ENCODE measurements at regions not wholly inside any gene's neighbourhood (a gene's known extent, or its start where the extent isn't known, plus 50 kb on each side); places are given as distances from the start of the nearest gene placed in this dataset.

DNA sequence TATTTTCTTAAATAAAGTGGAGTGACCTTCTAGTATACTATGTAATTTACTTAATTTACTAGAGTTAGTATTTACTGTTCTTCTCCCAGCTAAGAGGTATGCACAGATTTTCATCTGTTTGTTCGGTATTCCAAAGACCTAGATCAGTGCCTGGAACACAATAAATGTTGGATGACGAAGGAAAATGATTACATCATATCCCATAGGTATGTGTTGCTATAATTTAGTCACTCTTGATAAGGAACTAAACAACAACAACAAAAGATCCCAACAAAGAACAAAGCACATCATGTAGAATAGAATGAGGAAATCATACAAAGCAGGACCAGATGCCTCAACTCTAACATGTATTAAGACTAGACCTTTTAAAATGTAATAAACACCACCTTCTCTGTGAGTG, 89.6 kb upstream of the ADGRF1 start:
- TF ChIP-seq, protein P1, sequence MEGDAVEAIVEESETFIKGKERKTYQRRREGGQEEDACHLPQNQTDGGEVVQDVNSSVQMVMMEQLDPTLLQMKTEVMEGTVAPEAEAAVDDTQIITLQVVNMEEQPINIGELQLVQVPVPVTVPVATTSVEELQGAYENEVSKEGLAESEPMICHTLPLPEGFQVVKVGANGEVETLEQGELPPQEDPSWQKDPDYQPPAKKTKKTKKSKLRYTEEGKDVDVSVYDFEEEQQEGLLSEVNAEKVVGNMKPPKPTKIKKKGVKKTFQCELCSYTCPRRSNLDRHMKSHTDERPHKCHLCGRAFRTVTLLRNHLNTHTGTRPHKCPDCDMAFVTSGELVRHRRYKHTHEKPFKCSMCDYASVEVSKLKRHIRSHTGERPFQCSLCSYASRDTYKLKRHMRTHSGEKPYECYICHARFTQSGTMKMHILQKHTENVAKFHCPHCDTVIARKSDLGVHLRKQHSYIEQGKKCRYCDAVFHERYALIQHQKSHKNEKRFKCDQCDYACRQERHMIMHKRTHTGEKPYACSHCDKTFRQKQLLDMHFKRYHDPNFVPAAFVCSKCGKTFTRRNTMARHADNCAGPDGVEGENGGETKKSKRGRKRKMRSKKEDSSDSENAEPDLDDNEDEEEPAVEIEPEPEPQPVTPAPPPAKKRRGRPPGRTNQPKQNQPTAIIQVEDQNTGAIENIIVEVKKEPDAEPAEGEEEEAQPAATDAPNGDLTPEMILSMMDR (conservative IDR thresholded peaks at IDR 0.05; ENCODE audit: low read depth in 2 of 2): no peak
- no peak for TF ChIP-seq EZH2phosphoT487 (IDR thresholded peaks at IDR 0.05; ENCODE audit: unreplicated experiment)
- TF ChIP-seq, protein P2, sequence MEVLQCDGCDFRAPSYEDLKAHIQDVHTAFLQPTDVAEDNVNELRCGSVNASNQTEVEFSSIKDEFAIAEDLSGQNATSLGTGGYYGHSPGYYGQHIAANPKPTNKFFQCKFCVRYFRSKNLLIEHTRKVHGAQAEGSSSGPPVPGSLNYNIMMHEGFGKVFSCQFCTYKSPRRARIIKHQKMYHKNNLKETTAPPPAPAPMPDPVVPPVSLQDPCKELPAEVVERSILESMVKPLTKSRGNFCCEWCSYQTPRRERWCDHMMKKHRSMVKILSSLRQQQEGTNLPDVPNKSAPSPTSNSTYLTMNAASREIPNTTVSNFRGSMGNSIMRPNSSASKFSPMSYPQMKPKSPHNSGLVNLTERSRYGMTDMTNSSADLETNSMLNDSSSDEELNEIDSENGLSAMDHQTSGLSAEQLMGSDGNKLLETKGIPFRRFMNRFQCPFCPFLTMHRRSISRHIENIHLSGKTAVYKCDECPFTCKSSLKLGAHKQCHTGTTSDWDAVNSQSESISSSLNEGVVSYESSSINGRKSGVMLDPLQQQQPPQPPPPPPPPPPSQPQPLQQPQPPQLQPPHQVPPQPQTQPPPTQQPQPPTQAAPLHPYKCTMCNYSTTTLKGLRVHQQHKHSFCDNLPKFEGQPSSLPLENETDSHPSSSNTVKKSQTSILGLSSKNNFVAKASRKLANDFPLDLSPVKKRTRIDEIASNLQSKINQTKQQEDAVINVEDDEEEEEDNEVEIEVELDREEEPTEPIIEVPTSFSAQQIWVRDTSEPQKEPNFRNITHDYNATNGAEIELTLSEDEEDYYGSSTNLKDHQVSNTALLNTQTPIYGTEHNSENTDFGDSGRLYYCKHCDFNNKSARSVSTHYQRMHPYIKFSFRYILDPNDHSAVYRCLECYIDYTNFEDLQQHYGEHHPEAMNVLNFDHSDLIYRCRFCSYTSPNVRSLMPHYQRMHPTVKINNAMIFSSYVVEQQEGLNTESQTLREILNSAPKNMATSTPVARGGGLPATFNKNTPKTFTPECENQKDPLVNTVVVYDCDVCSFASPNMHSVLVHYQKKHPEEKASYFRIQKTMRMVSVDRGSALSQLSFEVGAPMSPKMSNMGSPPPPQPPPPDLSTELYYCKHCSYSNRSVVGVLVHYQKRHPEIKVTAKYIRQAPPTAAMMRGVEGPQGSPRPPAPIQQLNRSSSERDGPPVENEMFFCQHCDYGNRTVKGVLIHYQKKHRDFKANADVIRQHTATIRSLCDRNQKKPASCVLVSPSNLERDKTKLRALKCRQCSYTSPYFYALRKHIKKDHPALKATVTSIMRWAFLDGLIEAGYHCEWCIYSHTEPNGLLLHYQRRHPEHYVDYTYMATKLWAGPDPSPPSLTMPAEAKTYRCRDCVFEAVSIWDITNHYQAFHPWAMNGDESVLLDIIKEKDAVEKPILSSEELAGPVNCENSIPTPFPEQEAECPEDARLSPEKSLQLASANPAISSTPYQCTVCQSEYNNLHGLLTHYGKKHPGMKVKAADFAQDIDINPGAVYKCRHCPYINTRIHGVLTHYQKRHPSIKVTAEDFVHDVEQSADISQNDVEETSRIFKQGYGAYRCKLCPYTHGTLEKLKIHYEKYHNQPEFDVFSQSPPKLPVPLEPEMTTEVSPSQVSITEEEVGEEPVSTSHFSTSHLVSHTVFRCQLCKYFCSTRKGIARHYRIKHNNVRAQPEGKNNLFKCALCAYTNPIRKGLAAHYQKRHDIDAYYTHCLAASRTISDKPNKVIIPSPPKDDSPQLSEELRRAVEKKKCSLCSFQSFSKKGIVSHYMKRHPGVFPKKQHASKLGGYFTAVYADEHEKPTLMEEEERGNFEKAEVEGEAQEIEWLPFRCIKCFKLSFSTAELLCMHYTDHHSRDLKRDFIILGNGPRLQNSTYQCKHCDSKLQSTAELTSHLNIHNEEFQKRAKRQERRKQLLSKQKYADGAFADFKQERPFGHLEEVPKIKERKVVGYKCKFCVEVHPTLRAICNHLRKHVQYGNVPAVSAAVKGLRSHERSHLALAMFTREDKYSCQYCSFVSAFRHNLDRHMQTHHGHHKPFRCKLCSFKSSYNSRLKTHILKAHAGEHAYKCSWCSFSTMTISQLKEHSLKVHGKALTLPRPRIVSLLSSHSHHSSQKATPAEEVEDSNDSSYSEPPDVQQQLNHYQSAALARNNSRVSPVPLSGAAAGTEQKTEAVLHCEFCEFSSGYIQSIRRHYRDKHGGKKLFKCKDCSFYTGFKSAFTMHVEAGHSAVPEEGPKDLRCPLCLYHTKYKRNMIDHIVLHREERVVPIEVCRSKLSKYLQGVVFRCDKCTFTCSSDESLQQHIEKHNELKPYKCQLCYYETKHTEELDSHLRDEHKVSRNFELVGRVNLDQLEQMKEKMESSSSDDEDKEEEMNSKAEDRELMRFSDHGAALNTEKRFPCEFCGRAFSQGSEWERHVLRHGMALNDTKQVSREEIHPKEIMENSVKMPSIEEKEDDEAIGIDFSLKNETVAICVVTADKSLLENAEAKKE (CRISPR knock-in tag; IDR thresholded peaks at IDR 0.05): no peak
- TF ChIP-seq STAT1 (IDR thresholded peaks at IDR 0.05; ENCODE audit: unreplicated experiment): no peak
- TF ChIP-seq, protein P3, sequence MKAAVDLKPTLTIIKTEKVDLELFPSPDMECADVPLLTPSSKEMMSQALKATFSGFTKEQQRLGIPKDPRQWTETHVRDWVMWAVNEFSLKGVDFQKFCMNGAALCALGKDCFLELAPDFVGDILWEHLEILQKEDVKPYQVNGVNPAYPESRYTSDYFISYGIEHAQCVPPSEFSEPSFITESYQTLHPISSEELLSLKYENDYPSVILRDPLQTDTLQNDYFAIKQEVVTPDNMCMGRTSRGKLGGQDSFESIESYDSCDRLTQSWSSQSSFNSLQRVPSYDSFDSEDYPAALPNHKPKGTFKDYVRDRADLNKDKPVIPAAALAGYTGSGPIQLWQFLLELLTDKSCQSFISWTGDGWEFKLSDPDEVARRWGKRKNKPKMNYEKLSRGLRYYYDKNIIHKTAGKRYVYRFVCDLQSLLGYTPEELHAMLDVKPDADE (IDR thresholded peaks at IDR 0.05): no peak

All from GM23338 (cell line).